DND-41 (cell line): ENCODE measurements at regions not wholly inside any gene's neighbourhood (a gene's known extent, or its start where the extent isn't known, plus 50 kb on each side); places are given as distances from the start of the nearest gene placed in this dataset.

Experiments
- ATAC-seq: fragments of 200-7000 bp; cut with Tn5 transposase; 3 replicates; pipeline ENCODE4 v1.9.1; 2021; ENCODE audit warnings: low read depth; ENCODE audit not compliant: insufficient read depth
- DNase-seq: peaks from one replicate; pipeline ENCODE4 v3.0.0-alpha.2; 2020
- H2AFZ ChIP-seq: 2 replicates; pipeline ENCODE4 v1.6.0; 2012; ENCODE audit warnings: low read depth, low read length
- H3K27ac ChIP-seq: 2 replicates; pipeline ENCODE4 v1.5.1; 2012; ENCODE audit warnings: low read length, inconsistent platforms
- H3K27me3 ChIP-seq: fragments of 200-600 bp; sonication (generic); 2 replicates; pipeline ENCODE4 v1.6.0; 2012; ENCODE audit warnings: low read length, mild to moderate bottlenecking, inconsistent platforms; ENCODE audit not compliant: insufficient read depth, poor library complexity
- H3K36me3 ChIP-seq: 2 replicates; pipeline ENCODE4 v1.5.1; 2012; ENCODE audit warnings: low read length, inconsistent platforms; ENCODE audit not compliant: insufficient read depth
- H3K4me1 ChIP-seq: 2 replicates; pipeline ENCODE4 v1.5.1; 2012; ENCODE audit warnings: mild to moderate bottlenecking, low read length; ENCODE audit not compliant: insufficient read depth
- H3K4me2 ChIP-seq: 2 replicates; pipeline ENCODE4 v1.6.0; 2012; ENCODE audit warnings: mild to moderate bottlenecking, moderate library complexity, low read length, inconsistent platforms; ENCODE audit not compliant: insufficient read depth
- H3K4me3 ChIP-seq, 2 experiments: fragments of 200-600 bp in 1 of 2; shearing (Covaris generic) in 1 of 2; 2 replicates each; pipeline ENCODE4 v1.5.1; 2012 to 2016; ENCODE audit warnings: inconsistent platforms in 2 of 2, low read length in 2 of 2, mild to moderate bottlenecking in 2 of 2, low read depth in 1 of 2, moderate library complexity in 1 of 2
- H3K79me2 ChIP-seq: 2 replicates; pipeline ENCODE4 v1.6.0; 2012; ENCODE audit warnings: low read length, inconsistent platforms; ENCODE audit not compliant: insufficient read depth
- H3K9ac ChIP-seq: 2 replicates; pipeline ENCODE4 v1.6.0; 2012; ENCODE audit warnings: low read depth, mild to moderate bottlenecking, inconsistent platforms, low read length, moderate library complexity
- H3K9me3 ChIP-seq: 2 replicates; pipeline ENCODE4 v1.5.1; 2012; ENCODE audit warnings: low read length, moderate library complexity, mild to moderate bottlenecking, inconsistent platforms; ENCODE audit not compliant: insufficient read depth, severe bottlenecking
- H4K20me1 ChIP-seq: 2 replicates; pipeline ENCODE4 v1.6.0; 2012; ENCODE audit warnings: low read length; ENCODE audit not compliant: insufficient read depth
- EZH2 ChIP-seq: IDR thresholded peaks from 3 replicates; pipeline ENCODE4 v1.6.1; 2012; ENCODE audit warnings: borderline replicate concordance, low read depth, mild to moderate bottlenecking, moderate library complexity, low read length, inconsistent platforms; ENCODE audit not compliant: severe bottlenecking
- TF ChIP-seq, protein P1 (sequence below): IDR thresholded peaks from 2 replicates; pipeline ENCODE4 v1.5.1; 2012; ENCODE audit warnings: borderline replicate concordance, low read length, moderate library complexity, mild to moderate bottlenecking; ENCODE audit not compliant: poor library complexity, severe bottlenecking; ENCODE audit errors: extremely low read depth

DNA sequence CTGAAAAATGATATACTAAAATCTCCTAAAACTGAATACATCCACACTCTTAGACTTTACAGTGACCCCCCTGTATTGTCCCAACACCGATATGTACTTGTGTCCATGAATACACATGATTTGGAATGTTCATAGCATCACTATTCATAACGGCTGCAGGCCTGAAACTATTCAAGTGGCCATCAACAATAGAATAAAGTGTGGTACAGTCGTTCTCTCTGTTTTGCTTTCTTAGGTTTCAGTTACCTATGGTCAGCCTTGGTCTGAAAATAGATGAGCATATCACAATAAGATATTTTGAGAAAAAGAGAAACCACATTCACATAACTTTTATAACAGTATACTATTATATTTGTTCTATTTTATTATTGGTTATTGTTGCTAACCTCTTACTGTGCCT is 150.6 kb downstream of the ASCL4 start:
- Histone ChIP-seq H3K9ac (no peak overlapping the region), H3K9me3 (no peaks in the 10 kb centered on the region), H4K20me1 (no peaks in the 10 kb centered on the region), H3K4me2 (no peak overlapping the region), H3K4me1 (no peaks in the 10 kb centered on the region), H3K4me3 (no peak overlapping the region), H3K79me2 (no peaks in the 10 kb centered on the region), H3K27me3 (peaks cover 3% of the 10 kb centered on the region), H3K27ac (no peak overlapping the region), H2AFZ (no peak overlapping the region), H3K36me3 (no peaks in the 10 kb centered on the region)
- ATAC-seq = no peak
- DNase-seq = no peak
- TF ChIP-seq EZH2 = no peak
- TF ChIP-seq, protein P1, sequence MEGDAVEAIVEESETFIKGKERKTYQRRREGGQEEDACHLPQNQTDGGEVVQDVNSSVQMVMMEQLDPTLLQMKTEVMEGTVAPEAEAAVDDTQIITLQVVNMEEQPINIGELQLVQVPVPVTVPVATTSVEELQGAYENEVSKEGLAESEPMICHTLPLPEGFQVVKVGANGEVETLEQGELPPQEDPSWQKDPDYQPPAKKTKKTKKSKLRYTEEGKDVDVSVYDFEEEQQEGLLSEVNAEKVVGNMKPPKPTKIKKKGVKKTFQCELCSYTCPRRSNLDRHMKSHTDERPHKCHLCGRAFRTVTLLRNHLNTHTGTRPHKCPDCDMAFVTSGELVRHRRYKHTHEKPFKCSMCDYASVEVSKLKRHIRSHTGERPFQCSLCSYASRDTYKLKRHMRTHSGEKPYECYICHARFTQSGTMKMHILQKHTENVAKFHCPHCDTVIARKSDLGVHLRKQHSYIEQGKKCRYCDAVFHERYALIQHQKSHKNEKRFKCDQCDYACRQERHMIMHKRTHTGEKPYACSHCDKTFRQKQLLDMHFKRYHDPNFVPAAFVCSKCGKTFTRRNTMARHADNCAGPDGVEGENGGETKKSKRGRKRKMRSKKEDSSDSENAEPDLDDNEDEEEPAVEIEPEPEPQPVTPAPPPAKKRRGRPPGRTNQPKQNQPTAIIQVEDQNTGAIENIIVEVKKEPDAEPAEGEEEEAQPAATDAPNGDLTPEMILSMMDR = no peak

- H3K9me3 ChIP-seq = no peaks in the 10 kb centered on the region
- no peak overlapping the region for H3K27ac ChIP-seq
- H3K36me3 ChIP-seq = no peaks in the 10 kb centered on the region
- peaks cover 3% of the 10 kb centered on the region for H3K27me3 ChIP-seq
- no peak overlapping the region for H3K9ac ChIP-seq
- H3K4me2 ChIP-seq = no peak overlapping the region
- H2AFZ ChIP-seq = no peak overlapping the region
- TF ChIP-seq, protein P1 = no peak
- TF ChIP-seq EZH2 = no peak
- no peak overlapping the region for H3K4me3 ChIP-seq
- H4K20me1 ChIP-seq = no peaks in the 10 kb centered on the region
- DNase-seq = no peak
- no peaks in the 10 kb centered on the region for H3K79me2 ChIP-seq
- no peaks in the 10 kb centered on the region for H3K4me1 ChIP-seq
- ATAC-seq = no peak
Observed at GRCh38 chr12:107929436-107929835, 154.9 kb downstream of the ASCL4 start.

DNA sequence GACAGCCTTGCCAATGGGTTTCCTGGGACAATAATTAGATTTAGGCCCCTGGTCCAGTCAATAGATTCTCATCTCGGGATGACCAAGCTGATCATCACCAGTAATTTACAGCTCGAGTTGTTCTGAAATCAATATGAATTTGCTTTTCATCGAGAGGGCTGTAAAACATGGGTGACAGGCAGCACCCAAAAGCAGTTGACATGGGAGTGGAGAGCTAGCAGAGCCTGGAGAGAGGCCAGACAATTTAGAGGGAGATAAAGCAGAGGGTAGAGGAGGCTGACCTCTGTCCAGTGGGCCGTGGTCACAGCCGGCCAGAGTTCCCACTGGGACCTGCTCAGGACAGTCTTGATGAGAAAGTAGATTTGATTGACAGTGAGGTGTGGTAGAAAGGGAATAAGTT is 157.3 kb downstream of the ASCL4 start:
- H3K27ac ChIP-seq = no peak overlapping the region
- H2AFZ ChIP-seq = no peak overlapping the region
- ATAC-seq (no peak), DNase-seq (no peak)
- no peak overlapping the region for H3K4me2 ChIP-seq
- no peaks in the 10 kb centered on the region for H3K79me2 ChIP-seq
- no peak overlapping the region for H3K4me3 ChIP-seq
- H3K9me3 ChIP-seq = no peaks in the 10 kb centered on the region
- no peaks in the 10 kb centered on the region for H3K4me1 ChIP-seq
- peaks cover 3% of the 10 kb centered on the region for H3K27me3 ChIP-seq
- H3K36me3 ChIP-seq = no peaks in the 10 kb centered on the region
- TF ChIP-seq, protein P1 = no peak
- no peak for TF ChIP-seq EZH2
- no peaks in the 10 kb centered on the region for H4K20me1 ChIP-seq
- H3K9ac ChIP-seq = no peak overlapping the region

GRCh38 chr12:107938446-107938845 is 163.9 kb downstream of the ASCL4 start:
- Histone ChIP-seq H3K4me3 (no peak overlapping the region), H3K4me1 (no peaks in the 10 kb centered on the region), H3K27ac (no peak overlapping the region), H3K9me3 (no peaks in the 10 kb centered on the region), H3K9ac (no peak overlapping the region), H2AFZ (no peak overlapping the region), H3K79me2 (no peaks in the 10 kb centered on the region), H4K20me1 (no peaks in the 10 kb centered on the region), H3K27me3 (peaks cover 2% of the 10 kb centered on the region), H3K4me2 (no peak overlapping the region), H3K36me3 (no peaks in the 10 kb centered on the region)
- TF ChIP-seq, protein P1 = no peak
- TF ChIP-seq EZH2 = no peak
- no peak for ATAC-seq
- no peak for DNase-seq
